ENCODE measurements at regions not wholly inside any gene's neighbourhood (a gene's known extent, or its start where the extent isn't known, plus 50 kb on each side); places are given as distances from the start of the nearest gene placed in this dataset.
A peak's percentile ranks its signal among the peaks of the same experiment; 100 is the strongest.
"Not testable (repeated sequence)": the region's sequence is repeated elsewhere in the genome, so short reads cannot be mapped to it uniquely, and the experiment has no call there.

DNA sequence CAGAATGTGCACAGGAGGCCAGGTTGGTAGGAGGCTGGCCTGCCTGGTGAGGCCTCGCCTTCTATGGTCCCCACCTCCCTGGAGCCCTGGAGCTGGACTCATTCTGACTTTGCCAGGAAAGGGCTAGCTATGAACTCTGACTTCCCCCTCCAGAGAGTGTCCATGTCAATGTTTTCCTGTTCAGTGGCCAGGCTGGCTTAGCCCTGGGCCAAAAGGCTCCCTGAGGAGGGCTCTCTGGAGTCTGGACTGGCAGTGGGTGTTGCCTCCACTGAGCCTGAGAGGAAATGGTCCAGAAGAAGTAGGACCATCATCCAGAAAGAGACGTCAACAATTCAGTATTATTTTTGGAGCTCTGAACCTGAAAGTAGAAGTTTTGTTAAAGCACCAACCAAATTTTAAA is 178.7 kb downstream of the CHIC2 start:
- DNase-seq (ENCODE audit: low spot score) (no peak), FAIRE-seq (no peak)

DNA sequence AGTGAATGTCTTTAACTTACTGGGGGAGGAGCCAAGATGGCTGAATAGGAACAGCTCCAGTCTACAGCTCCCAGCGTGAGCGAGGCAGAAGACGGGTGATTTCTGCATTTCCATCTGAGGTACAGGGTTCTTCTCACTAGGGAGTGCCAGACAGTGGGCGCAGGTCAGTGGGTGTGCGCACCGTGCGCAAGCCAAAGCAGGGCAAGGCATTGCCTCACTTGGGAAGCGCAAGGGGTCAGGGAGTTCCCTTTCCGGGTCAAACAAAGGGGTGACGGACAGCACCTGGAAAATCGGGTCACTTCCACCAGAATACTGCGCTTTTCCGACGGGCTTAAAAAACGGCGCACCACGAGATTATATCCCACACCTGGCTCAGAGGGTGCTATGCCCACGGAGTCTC is 187.3 kb downstream of the CHIC2 start:
- FAIRE-seq; DNase-seq (ENCODE audit: low spot score): not testable (repeated sequence)

DNA sequence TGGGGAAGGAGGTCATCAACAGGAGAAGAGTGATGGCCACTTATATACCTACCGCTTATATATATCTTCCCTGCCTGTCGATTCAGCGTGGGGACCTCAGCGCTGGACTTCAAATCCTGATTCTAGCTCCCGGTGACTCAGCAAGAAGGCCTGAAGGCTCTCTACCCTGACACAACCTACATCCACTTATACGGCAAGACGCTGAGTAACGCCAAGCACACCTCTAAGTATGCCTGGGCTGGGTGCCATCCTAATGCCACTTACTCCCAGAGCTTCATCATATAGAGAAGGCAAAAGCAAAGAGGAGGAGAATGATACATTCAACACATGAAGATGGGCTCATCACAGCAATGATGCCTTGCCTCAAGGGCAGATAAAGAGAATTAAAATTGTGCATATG is 198.3 kb downstream of the CHIC2 start:
- FAIRE-seq (no peak), DNase-seq (ENCODE audit: low spot score) (no peak)

DNA sequence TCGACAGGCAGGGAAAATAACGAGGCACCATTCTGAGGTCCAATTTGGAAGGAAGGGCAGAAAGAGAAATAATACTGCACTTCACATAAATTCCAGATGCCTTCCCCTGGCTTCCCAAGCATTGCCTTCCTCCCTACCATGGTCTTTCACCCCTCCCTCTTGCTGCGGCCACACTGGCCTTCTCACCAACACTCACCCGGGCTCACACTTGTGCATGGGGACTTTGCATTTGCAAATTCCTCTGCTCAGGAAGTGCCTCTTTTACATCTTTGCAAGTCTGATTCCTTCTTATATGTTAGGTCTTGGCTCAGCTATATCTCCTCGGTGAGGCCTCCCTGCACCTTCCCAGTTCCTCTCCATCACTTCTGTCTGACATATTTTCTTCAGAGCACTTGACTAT is 199.4 kb downstream of the CHIC2 start:
- no peak for DNase-seq (ENCODE audit: low spot score)
- no peak for FAIRE-seq

DNA sequence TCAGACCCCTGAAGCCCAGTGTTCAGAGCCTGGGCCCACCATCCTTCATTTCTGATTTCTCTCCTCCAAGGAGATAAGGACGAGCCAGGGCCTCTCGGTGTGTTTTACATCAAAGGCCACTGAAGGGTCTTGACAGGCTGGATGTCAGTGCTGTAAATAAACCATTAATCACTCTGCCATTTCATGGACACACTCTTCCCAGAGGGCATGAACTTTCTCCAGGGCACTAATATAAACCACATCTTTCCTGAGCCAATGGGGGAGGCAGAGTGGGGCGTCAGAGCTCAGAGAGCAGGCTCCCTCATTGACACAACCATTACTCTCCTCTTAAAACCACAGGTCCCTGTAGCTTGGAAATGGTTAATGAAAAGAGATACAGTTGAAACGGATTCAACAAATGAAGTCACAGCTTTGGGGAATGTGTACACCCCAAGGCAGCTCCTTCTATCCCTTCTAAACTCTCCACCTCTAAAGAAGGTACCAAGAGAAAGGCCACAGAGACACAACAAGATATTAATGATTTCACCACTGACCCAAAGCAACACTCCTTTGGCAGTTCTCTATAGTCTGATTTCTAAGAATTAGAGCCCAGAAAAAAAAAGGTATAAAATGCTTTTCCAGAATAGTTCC is 200.6 kb downstream of the CHIC2 start:
- FAIRE-seq (no peak), DNase-seq (ENCODE audit: low spot score) (no peak)

DNA sequence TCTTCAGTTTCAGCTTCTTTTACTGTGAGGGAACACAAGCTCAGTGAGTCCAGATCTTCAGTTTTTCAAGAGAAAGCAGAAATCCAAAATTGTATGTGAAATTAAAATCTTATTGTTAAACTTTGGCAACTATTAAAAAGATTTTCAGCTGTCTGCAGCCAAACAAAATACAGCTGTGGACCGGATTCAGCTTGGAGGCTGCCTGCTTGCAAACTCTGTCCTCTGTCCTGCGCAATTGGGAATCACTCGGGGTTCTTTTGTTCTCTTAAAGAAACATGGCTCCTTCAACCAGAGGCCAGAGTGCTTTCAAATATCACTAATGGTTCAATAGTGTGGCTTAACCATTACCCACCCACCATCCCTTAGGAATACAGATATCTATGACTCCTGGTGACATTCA is 201.2 kb downstream of the CHIC2 start:
- no peak for FAIRE-seq

DNA sequence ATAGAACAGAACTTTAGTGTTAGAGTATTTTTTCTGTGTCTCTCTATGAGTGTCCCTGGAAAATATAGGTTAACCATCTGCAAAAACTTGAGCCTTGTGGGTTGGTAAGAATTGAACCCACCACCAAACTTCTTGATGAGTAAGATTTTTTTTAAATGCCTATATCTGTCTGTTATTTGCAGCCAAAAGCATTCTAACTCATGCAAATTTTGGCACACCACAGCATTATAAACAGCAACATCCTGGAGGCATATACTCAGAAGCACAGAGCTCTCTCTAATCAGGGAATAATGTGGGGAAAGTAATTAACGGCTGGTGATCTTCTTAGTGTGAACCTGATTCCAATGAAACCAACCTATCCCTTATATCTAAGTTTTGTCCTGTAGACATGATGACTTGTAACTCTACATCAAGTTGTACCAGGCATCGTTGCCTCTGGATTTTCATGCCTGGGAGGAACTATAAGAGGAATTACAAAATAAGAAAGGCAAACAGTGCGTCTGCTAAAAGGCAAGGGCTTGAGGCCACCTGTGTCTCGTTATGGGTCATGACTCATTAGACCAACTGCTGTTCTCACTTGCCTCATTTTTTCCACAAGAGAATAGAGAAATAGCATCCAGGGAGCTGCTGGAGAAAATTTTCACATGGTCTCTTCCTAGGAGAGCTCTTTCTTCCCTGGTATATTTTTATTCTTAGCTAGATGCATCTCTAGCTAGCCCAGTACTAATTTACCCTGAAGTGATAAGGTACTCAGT is 202.4 kb downstream of the CHIC2 start:
- peak; percentile 31 for DNase-seq (ENCODE audit: low spot score)
- FAIRE-seq: no peak

More for the DNA sequence above, 201.2 kb downstream of the CHIC2 start:
- no peak for DNase-seq (ENCODE audit: low spot score)

DNA sequence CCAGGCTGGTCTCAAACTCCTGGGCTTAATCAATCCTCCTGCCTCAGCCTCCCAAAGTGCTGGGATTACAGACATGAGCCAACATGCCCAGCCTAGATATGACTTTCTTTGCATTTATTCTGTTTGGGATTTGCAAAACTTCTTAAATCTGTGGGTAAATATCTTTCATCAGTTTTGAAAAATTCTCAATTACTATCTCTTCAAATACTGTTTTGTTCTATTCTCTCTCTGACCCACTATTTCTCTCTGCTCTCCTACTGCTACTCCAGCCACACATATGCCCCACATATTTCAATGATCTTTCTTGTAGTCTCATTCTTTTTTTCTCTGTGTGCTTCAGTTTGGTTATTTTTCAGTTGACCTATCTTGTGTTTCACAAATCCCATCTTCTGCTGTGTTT is 205.1 kb downstream of the CHIC2 start:
- DNase-seq (ENCODE audit: low spot score): no peak
- no peak for FAIRE-seq

DNA sequence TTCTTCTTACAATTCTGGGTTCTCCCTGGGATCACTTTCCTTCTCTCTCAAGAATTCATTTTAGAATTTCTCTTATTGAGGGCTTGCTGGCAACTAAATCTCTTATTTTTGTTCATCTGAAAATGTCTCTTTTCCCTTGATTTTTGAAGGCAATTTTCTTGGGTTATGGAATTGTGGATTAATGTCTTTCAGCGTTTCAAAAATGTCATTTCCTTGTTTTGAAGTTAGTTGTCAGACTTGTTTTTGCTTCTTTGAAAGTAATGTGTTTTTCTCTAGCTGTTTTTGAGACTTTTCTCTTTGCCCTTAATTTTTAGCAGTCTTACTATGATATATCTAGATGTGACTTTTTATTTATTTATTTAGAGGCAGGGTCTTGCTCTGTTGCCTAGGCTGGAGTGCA is 205.7 kb downstream of the CHIC2 start:
- DNase-seq (ENCODE audit: low spot score) (no peak), FAIRE-seq (no peak)

DNA sequence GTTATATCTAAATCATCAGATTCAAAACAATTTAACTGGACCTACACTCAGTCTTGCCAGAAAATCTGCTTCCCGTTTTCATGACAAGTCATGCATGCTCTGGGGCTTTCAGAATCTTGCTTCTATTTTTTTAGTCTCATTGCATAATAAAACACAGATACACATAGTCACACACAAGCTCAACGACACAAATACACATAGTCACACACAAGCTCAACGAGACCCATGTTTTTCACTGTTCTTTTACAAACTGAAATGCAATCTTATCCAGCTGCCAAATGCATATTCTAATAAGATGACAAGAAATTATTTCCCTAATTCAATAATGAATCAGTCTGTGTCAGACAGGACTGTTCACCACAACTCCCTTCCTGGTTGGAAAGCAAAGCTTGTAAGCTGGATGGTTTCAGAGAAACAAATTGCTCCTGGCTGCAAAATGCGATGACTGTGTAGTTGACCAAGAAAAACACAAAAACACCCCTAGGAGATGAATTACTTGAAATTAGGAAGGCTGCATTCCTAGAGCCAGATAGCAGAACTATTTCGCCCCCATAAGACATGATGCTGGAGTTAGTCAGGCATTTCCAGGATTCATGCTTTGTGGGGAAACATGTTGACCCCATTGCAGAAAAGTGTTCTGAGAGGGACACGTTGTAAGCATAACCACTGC is 208.7 kb downstream of the CHIC2 start:
- peak; percentile 17 for FAIRE-seq
- no peak for DNase-seq (ENCODE audit: low spot score)

DNA sequence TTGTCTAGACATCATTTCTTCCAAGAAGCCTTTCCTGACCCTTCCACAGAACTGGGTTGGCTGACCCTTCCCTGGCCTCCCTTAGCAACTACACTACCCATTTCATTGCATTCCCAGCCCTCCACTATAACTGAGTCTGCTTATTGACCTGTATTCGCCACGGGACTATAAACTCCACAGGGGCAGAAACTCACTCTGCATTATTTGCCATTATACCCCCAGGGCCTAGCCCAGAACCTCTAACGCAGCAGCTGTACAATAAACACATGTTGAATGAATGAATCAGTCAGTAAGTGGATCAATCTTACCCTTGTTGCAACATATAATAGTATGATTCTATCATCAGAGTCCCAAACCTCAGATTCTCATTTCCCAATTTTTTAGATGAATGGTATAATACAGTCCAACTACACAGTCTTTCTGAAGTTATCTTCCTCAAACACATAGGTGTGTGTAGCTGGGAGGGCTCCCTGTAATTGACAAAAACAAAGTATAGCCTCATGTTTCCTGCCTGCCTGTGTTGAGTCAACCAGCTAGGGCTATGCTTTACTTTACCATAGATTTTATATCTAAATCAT is 209.3 kb downstream of the CHIC2 start:
- no peak for DNase-seq (ENCODE audit: low spot score)
- no peak for FAIRE-seq

DNA sequence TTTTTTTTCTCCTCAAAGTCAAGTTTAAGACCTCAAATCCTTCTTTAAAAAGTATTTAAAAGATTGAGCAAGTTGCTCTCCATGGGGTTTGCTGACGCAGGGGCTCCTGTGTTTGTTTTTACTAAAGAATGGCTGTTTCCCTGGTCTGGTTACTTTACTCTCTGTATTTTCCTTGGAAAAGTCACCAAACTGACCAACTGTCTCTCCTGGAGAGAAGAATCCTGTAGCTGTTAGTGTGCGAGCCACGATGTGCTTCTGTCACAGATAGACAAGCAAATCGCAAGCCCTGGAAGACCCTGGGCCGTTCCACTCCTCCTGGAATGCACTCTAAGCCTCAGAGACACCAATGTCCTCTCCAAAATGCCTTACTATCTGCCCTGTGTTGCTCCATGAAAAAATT is 212.1 kb downstream of the CHIC2 start:
- FAIRE-seq: no peak

DNA sequence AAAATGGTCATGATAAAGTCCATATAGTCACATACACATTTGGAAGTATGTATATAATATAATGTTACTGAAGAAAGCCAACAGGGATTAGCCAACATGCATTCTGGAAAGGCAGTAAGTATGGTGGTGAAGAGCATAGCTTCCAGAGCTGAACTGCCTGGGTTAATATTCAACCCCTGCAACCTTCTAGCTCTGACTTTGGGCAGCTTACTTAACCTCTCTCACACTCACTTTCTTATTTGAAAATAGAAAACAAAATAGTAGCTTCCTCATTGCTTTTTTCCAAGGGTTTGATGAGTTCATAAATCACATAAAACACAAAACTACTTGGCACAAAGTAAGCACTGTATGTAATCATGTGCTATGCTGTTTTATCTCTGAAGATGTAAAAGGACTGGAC is 216.4 kb downstream of the CHIC2 start:
- DNase-seq (ENCODE audit: low spot score) (no peak), FAIRE-seq (no peak)

More for the DNA sequence above, 212.1 kb downstream of the CHIC2 start:
- no peak for DNase-seq (ENCODE audit: low spot score)

DNA sequence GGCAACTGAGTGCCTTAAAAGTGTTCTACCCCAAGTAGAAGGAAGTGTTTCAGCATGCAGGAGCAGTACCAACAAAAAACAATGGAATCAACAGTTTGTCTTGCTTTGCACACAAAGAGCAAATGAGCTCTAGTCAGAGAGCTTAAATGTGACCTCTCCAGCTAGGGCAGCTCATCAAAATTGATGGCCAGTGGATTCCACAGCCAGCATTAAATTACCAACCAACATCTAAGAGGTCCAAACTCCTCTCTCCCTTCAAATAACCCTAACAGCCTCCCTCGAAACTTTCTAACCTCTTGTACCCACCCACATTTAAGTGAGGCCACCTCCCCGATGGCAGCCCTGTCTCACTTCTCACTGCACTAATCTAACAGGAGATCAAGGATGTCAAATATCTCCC is 219.9 kb downstream of the CHIC2 start:
- FAIRE-seq: no peak
- DNase-seq (ENCODE audit: low spot score): no peak

DNA sequence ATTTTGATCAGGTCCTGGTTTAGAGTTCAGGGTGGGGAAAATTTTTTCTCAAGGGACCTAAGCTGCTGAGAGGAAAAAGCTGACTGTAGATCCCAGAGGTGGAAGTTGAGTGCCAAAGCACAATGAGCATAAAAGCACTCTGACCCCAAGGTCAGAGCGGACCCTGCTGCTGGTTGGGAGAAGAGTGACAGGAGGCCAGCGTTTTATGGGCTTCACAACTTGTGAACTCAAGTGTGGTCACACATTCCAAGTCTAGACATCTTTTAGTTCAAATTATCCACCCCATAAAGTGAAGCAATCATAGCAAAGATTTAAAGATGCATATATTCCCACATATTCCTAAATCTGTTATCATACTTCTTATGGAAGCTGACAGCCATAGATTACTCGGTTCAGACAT is 220.3 kb downstream of the CHIC2 start:
- FAIRE-seq (no peak), DNase-seq (ENCODE audit: low spot score) (no peak)

DNA sequence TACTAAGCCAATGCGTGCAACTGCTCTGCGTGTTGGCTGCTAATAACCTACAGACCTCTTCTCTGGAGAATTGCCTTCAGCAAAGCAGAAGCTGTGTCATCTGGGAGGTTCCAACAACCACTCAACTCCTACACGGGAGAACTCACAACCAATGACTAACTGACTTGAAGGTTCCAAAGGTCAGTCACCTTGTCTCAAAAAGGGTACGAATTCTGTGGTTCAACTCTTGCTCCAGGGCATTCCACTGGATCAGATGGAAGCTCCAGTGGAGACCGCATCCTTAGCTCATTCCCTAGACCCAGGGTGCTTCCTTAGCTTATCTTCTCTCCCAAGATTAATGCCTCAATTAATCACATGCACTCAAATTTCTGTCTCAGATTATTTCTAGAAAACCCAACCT is 222.7 kb downstream of the CHIC2 start:
- DNase-seq (ENCODE audit: low spot score): no peak
- FAIRE-seq: peak; percentile 9

DNA sequence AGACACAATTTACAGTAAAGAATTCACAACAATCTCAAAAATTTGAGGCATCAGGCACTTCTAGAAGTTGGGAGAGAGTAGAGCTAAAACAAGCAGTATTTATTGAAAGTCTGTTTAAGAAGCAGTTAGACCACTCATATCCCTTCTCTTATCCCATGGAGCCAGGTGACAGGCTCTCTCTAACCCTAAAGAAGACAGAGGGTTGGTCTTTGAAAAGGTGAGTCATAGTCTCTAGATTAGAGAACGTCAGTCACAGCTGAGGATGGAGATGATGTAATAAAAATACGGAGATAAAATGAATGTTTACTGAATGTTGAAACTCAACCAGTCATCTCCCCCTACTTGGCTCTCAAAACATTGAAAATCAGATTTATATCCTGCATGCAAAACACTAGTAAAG is 223.8 kb downstream of the CHIC2 start:
- FAIRE-seq: no peak

DNA sequence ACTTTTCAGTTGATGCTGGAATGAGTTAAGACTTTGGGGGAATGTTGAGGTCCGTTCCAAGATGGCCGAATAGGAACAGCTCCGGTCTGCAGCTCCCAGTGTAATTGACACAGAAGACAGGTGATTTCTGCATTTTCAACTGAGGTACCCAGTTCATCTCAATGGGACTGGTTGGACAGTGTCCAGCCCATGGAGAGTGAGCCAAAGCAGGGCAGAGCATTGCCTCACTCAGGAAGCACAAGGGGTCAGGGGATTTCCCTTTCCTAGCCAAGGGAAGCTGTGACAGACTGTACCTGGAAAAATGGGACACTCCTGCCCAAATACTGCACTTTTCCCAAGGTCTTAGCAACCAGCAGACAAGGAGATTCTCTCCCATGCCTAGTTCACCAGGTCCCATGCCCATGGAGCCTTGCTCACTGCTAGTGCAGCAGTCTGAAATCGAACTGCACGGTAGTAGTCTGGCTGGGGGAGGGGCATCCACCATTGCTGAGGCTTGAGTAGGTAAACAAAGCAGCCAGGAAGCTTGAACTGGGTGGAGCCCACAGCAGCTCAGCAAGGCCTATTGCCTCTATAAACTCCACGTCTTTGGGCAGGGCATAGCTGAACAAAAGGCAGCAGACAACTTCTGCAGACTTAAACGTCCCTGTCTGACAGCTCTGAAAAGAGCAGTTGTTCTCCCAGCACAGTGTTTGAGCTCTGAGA is 231.0 kb downstream of the CHIC2 start:
- DNase-seq (ENCODE audit: low spot score); FAIRE-seq: not testable (repeated sequence)

More for the DNA sequence above, 223.8 kb downstream of the CHIC2 start:
- DNase-seq (ENCODE audit: low spot score): peak; percentile 30

DNA sequence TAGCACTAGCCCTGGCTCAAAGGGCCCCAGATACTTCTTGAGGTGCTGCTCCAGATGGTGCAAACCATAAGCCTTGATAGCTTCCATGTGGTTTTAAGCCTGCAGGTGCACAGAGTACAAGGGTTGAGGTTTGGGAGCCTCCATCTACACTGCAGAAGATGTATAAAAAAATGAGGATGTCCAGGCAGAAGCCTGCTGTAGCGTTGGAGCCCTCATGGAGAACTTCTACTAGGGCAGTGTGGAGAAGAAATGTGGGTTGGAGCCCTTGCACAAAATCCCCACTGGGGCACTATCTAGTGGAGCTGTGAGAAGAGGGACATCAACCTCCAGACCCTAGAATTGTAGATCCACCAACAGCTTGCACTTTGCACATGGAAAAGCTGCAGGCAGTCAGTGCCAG is 231.9 kb downstream of the CHIC2 start:
- DNase-seq (ENCODE audit: low spot score) (no peak), FAIRE-seq (no peak)

DNA sequence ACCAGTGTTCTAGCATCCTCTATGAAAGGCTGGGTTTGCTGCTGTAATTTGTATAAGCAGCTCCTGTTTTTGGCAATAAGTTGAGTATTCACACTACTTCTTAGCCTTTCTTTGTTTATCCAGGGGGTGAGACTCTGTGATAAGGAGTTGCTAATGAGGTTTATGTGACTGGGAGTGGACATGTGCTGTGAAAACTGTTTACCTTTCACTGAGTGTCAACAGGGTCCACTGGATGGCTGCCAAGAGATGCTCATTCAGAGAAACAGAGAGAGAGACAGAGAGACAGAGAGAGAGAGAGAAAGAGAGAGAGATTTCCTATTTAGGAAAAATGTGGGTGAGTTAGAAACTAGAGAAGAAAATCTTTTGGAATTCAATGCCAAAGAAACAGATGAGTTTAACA is 233.9 kb downstream of the CHIC2 start:
- DNase-seq (ENCODE audit: low spot score) (no peak), FAIRE-seq (no peak)

DNA sequence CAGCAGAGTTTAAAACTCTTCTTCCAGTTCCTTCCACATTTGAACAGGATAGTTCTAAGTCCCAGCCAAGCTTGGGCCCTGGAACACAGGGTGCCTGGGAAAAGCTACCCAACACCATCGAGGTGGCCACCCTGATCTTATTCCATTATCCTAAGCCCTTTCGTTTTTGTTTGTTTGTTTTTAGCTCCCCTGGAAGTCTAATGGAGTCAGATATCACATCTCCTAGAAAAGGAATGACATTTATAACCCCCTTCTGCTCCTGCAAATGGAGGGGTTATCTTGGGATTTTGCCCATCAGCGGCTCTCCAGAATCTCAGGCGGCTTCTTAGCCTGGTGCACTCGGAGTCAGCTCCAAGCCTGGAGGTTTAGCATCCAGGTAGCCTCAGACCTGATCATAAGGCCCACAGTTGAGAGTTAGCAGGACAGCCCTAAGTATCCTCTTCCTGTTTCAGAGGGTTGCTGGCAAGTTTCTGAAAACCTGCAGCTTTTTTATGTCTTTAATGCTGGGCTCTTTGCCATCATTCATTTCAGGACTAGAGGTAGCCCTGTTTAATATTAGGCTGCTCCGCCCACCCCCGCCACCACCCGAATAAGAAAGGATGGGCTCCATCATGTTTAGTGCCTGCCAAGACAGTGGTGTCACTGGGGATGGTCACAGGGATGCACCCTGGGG is 230.0 kb upstream of the LNX1 start:
- no peak for FAIRE-seq

More for the DNA sequence above, 230.0 kb upstream of the LNX1 start:
- DNase-seq (ENCODE audit: low spot score): no peak

All from urothelium cell line (cell line).